Endodermal cell (in vitro differentiated cells): ENCODE measurements at regions not wholly inside any gene's neighbourhood (a gene's known extent, or its start where the extent isn't known, plus 50 kb on each side); places are given as distances from the start of the nearest gene placed in this dataset.

Source experiments
- DNase-seq: peaks from one replicate; pipeline ENCODE4 v3.0.0-alpha.2; 2017
- H3K27ac ChIP-seq: 2 replicates; pipeline ENCODE4 v1.5.1; 2013; ENCODE audit warnings: mild to moderate bottlenecking, low read depth, low read length, moderate library complexity
- H3K27me3 ChIP-seq: 2 replicates; pipeline ENCODE4 v1.6.1; 2013; ENCODE audit warnings: mild to moderate bottlenecking, low read length, moderate library complexity; ENCODE audit not compliant: insufficient read depth, control insufficient read depth, poor library complexity, severe bottlenecking
- H3K36me3 ChIP-seq: 2 replicates; pipeline ENCODE4 v1.7.0; 2013; ENCODE audit warnings: mild to moderate bottlenecking, low read length, moderate library complexity; ENCODE audit not compliant: control insufficient read depth, insufficient read depth
- H3K4me1 ChIP-seq: one replicate; pipeline ENCODE4 v1.7.0; 2013; ENCODE audit warnings: low read length; ENCODE audit not compliant: control insufficient read depth, insufficient read depth
- H3K4me3 ChIP-seq: 2 replicates; pipeline ENCODE4 v1.5.1; 2013; ENCODE audit warnings: mild to moderate bottlenecking, low read length, moderate library complexity
- H3K9ac ChIP-seq: 2 replicates; pipeline ENCODE4 v1.6.1; 2013; ENCODE audit warnings: mild to moderate bottlenecking, low read length, moderate library complexity; ENCODE audit not compliant: poor library complexity, severe bottlenecking; ENCODE audit errors: extremely low read depth
- H3K9me3 ChIP-seq: 2 replicates; pipeline ENCODE4 v1.6.1; 2013; ENCODE audit warnings: mild to moderate bottlenecking, low read length, moderate library complexity; ENCODE audit not compliant: control insufficient read depth
- H3K27ac Mint-ChIP-seq: 2 replicates; pipeline ENCODE4 v1.8.0; 2020; ENCODE audit warnings: mixed read lengths
- H3K27me3 Mint-ChIP-seq: 2 replicates; pipeline ENCODE4 v1.8.0; 2021; ENCODE audit warnings: mild to moderate bottlenecking, mixed read lengths; ENCODE audit not compliant: insufficient read depth
- H3K36me3 Mint-ChIP-seq: 2 replicates; pipeline ENCODE4 v1.8.0; 2020; ENCODE audit warnings: low read depth, mixed read lengths
- H3K4me1 Mint-ChIP-seq: 2 replicates; pipeline ENCODE4 v1.8.0; 2020; ENCODE audit warnings: mixed read lengths
- H3K4me3 Mint-ChIP-seq: 2 replicates; pipeline ENCODE4 v1.8.0; 2020; ENCODE audit warnings: mild to moderate bottlenecking, moderate library complexity, mixed read lengths
- H3K9me3 Mint-ChIP-seq: 2 replicates; pipeline ENCODE4 v1.8.0; 2020; ENCODE audit warnings: mild to moderate bottlenecking, mixed read lengths
- WGBS, 2 experiments: methylation state at CpG; one replicate each; pipeline versions ENCODE4 v1.1.5 to v1.1.7; 2013; ENCODE audit warnings: missing lambda C conversion rate in 2 of 2, mixed read lengths in 1 of 2; ENCODE audit not compliant: insufficient coverage in 1 of 2, insufficient read length in 1 of 2; 5-methylcytosine and 5-hydroxymethylcytosine counted together
- TF ChIP-seq, protein P1 (sequence below): fragments of 200-600 bp; sonication (generic); conservative IDR thresholded peaks from 2 replicates; pipeline ENCODE4 v1.5.0; 2021; ENCODE audit warnings: antibody characterized with exemption, mild to moderate bottlenecking

DNA sequence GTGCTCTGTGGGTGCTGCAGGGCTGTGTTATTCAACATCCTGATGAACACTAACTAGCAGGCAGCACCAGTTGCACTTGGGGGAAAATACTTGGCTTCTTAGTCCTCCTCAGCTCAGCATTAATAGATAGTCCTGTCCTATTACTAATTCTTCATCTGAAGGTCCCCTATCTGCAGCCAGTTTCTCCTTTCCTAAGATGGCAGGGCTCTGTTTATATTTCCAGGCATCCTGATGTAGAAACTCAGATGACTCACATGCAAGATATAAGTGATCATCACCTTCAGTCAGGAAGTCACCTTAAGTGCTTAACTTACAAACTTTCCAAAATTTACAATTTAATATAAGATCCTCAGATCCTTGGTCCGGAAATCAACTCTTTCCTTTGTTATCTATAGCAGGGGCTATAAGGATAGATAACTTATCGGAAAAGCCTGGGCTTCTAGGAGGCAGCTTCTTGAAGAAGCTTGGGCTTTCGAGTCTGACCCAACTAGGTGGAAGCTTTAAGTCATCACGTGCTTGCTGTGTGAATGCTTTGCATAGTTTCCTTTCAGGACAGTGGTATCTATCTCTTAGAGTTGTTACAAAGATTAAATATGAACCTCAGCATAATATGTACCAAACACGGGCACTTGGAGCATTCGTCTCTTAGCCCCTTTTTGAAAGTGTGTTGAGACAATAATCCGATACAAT lies 181.0 kb upstream of the GRIP1 start:
- Mint-ChIP-seq H3K9me3 (no peaks in the 10 kb centered on the region), H3K27me3 (no peaks in the 10 kb centered on the region), H3K27ac (no peak overlapping the region), H3K4me3 (no peak overlapping the region), H3K4me1 (peaks cover 11% of the 10 kb centered on the region), H3K36me3 (no peaks in the 10 kb centered on the region)
- DNase-seq: no peak
- Histone ChIP-seq H3K9ac (no peak overlapping the region), H3K27ac (no peak overlapping the region), H3K36me3 (no peaks in the 10 kb centered on the region), H3K27me3 (no peaks in the 10 kb centered on the region), H3K4me1 (no peaks in the 10 kb centered on the region), H3K9me3 (no peaks in the 10 kb centered on the region), H3K4me3 (no peak overlapping the region)
- WGBS, 2 experiments: 84 to 89% methylated on average over 7 of the region's 7 CpGs
- TF ChIP-seq, protein P1, sequence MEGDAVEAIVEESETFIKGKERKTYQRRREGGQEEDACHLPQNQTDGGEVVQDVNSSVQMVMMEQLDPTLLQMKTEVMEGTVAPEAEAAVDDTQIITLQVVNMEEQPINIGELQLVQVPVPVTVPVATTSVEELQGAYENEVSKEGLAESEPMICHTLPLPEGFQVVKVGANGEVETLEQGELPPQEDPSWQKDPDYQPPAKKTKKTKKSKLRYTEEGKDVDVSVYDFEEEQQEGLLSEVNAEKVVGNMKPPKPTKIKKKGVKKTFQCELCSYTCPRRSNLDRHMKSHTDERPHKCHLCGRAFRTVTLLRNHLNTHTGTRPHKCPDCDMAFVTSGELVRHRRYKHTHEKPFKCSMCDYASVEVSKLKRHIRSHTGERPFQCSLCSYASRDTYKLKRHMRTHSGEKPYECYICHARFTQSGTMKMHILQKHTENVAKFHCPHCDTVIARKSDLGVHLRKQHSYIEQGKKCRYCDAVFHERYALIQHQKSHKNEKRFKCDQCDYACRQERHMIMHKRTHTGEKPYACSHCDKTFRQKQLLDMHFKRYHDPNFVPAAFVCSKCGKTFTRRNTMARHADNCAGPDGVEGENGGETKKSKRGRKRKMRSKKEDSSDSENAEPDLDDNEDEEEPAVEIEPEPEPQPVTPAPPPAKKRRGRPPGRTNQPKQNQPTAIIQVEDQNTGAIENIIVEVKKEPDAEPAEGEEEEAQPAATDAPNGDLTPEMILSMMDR: no peak

DNA sequence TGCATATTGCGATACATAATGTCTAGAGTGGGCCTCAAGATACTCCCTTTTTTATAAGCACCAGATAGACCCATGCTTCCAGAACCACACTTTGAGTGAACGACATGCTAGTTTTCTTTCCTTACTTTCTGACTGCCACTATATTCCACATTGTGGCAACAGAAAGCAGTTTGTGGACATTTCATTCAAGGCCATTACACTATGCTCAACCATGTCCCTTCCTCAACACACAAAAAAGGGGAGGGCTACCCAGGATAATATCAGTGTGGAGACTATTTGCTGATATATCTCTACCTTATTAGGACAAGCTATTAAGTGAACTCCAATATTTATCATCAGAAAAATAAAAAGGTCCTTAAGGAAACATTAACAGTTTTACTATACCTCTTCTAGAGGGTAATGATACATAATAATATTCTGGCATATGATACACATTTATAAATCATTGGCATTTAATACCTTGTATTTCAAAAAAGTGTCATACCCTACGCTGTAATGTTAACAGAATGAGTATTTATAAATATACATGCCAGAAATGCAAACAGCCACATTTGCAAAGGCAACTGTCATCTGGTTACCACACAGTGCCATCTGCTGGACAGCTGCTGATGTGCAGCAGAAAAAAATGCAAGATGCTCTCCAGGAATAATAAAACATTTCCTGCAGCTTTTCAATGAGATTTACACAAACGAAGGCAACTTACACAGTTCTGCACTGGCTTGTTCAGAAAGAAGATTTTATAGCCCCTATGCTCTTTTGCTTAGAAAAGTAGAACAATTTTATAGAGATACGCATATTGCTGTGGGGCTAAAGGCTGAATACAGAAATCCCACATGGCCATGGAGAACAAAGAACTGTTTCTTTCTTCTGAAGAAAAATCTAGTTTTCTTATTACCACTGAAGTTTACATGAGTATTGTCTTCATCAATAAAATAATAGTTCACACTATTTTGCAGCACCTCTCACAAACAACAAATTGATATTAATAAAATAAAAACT lies 182.2 kb upstream of the GRIP1 start:
- Histone ChIP-seq H3K27me3 (no peaks in the 10 kb centered on the region), H3K4me1 (no peaks in the 10 kb centered on the region), H3K27ac (no peak overlapping the region), H3K9me3 (no peaks in the 10 kb centered on the region), H3K4me3 (no peak overlapping the region), H3K9ac (no peak overlapping the region), H3K36me3 (no peaks in the 10 kb centered on the region)
- peaks cover 11% of the 10 kb centered on the region for H3K4me1 Mint-ChIP-seq
- WGBS, 2 experiments: 61 to 92% methylated on average over 3 to 4 of the region's 5 CpGs
- H3K27ac Mint-ChIP-seq: no peak overlapping the region
- TF ChIP-seq, protein P1: peak; percentile 98
- no peaks in the 10 kb centered on the region for H3K36me3 Mint-ChIP-seq
- no peaks in the 10 kb centered on the region for H3K9me3 Mint-ChIP-seq
- H3K4me3 Mint-ChIP-seq: no peak overlapping the region
- no peaks in the 10 kb centered on the region for H3K27me3 Mint-ChIP-seq
- peak; percentile 91 for DNase-seq

DNA sequence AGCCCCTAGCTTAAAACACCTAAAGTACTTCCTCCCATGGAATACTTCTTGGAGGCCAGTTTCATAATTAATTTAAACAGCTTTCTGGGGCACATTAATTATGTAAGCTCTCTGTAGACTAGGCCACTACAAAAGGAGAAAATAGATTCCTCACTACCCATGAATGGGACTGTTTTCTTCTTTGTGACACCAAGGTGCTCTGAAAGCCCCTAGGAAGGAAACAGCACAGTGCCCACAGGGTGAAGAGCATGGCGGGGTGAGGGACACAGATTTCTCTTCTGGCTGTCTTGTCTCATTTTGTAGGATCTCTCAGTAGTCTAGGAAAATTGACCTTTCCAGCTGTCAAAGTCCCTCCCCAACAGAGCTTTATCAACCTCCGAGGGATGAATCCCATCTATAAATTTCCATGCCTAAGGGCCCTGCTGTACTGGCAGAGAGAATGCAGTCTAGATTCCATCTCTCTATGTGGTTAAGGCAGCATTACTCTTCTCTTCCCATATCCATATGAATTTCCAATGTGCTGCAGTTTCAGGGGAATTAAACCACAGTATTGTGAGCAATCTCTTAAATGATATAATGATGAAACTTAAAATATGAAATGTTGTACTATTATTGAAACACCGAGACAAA lies 183.6 kb upstream of the GRIP1 start:
- H3K27me3 ChIP-seq: no peaks in the 10 kb centered on the region
- Mint-ChIP-seq H3K4me1 (peaks cover 11% of the 10 kb centered on the region), H3K27ac (no peak overlapping the region), H3K4me3 (no peak overlapping the region), H3K36me3 (no peaks in the 10 kb centered on the region), H3K9me3 (no peaks in the 10 kb centered on the region), H3K27me3 (no peaks in the 10 kb centered on the region)
- no peaks in the 10 kb centered on the region for H3K9me3 ChIP-seq
- no peak overlapping the region for H3K9ac ChIP-seq
- no peak for DNase-seq
- 89 to 91% methylated on average over 3 of the region's 3 CpGs for WGBS, 2 experiments
- H3K4me1 ChIP-seq: no peaks in the 10 kb centered on the region
- no peak overlapping the region for H3K27ac ChIP-seq
- no peak overlapping the region for H3K4me3 ChIP-seq
- TF ChIP-seq, protein P1: no peak
- no peaks in the 10 kb centered on the region for H3K36me3 ChIP-seq
